ENCODE measurements at regions not wholly inside any gene's neighbourhood (a gene's known extent, or its start where the extent isn't known, plus 50 kb on each side); places are given as distances from the start of the nearest gene placed in this dataset.
"Not testable (repeated sequence)": the region's sequence is repeated elsewhere in the genome, so short reads cannot be mapped to it uniquely, and the experiment has no call there.

- not testable (repeated sequence) for DNase-seq (ENCODE audit: low spot score)
Observed at GRCh38 chr3:195999176-195999575, 82.7 kb downstream of the TFRC start.

- DNase-seq (ENCODE audit: low spot score), result not testable (repeated sequence)
Observed at GRCh38 chr3:195996314-195996713, 85.6 kb downstream of the TFRC start.

DNA sequence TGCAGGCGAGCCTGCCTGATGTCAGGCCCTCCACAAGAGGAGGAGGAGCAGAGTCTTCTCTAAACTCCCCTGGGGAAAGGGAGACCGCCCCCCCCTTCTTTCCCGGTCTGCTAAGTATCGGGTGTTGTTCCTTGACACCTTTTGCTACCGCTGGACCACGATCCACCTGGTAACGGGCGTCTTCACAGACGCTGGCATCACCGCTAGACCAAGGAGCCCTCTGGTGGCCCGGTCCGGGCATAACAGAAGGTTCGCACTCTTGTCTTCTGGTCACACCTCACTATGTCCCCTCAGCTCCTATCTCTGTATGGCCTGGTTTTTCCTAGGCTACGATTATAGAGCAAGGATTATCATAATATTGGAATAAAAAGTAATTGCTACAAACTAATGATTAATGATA is 86.0 kb upstream of the TNK2 start:
- DNase-seq (ENCODE audit: low spot score), result not testable (repeated sequence)

DNA sequence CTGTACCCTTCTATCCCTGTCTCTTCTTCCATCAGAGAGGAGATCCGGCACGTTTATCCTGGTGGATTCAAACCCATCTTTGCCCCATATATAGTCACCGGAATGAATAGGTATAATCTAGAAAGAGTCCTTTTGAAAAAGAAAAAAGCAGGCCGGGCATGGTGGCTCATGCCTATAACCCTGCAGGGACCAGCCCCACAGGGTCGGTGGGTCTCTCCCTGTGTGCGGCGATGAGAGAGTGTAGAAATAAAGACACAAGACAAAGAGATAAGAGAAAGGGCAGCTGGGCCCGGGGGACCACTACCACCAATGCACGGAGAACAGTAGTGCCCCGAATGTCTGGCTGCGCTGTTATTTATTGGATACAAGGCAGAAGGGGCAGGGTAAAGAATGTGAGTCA is 85.3 kb upstream of the TNK2 start:
- not testable (repeated sequence) for DNase-seq (ENCODE audit: low spot score)

DNA sequence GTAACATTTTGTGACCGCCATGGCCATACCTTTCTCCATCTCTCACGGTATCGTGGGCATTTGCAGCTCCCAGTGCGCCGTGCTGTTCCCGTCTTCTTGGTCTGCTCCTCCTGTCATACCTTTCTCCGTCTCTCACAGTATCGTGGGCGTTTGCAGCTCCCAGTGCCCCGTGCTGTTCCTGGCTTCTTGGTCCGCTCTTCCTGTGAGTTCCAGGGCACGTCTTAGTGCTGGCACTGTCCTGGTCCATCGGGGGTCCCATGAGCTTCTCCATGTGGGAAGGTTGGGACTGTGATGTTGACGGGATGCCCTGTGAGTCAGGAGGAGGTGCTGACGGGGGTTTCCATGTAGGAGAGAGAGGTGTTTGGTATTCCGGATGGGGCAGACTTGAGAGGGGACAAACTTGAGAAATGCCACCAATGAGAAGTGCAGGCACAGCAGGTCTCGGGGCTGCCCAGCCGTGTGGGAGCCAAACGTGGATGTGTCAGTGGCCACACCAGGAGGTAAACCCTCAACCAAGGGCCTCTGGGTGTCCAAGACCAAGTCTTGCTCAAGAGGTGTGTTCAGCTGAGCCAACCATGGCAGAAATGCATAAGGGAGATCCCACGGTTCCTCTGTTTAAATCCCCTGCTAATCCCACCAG is 84.7 kb upstream of the TNK2 start:
- DNase-seq (ENCODE audit: low spot score), result not testable (repeated sequence)

DNA sequence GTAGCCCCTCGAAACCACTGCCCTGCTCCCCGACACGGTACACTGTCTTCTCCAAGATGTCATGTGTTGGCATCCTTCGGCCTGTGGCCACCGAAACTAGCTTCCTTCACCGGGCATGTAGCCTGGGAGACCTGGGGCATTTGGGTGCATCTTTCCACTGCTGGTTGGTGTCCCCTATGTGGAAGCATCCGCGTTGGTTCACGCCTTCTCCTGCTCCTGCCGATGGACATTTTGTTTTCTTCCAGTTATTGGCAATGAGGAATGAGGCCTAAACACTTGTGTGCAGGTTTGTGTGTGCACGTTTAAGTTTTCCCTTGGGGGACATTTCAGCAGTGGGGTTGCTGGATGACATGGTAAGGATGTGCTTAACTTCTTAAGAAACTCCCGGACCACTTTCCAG is 83.6 kb upstream of the TNK2 start:
- not testable (repeated sequence) for DNase-seq (ENCODE audit: low spot score)

DNA sequence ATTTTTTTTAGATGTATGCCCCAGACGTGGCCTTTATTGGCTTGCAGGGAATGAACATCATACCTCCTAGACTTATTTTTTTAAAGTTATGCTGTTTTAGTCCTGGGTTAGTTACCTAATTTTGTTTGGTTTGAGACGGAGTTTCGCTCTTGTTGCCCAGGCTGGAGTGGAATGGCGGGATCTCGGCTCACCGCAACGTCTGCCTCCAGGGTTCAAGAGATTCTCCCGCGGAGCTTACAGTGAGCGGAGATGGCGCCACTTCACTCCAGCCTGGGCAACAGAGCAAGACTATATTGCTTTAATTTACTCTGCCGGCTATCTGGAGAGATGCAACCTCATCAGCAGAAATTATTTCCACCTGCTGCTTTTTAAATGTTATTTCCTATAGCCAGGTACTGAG is 82.9 kb upstream of the TNK2 start:
- not testable (repeated sequence) for DNase-seq (ENCODE audit: low spot score)

DNA sequence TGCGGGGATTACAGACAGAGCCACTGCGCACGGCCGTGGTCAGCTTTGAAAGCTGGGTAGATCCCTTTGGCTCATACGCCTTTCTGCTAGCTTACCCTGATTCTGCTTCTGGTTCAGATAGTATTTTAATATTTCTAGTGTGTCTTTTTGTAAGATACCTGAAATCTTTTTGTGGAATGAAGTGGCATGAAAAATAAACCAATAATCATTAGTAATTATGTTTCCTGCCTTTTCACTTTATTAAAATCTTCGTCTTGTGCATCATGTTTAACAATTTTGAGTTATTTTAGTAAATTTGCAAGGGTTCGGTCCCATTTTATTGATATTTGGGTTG is 82.5 kb upstream of the TNK2 start:
- not testable (repeated sequence) for DNase-seq (ENCODE audit: low spot score)

- DNase-seq (ENCODE audit: low spot score), result peak; percentile 42
Observed at GRCh38 chr3:195989921-195990840, 81.8 kb upstream of the TNK2 start.

GRCh38 chr3:195989197-195989920 is 81.0 kb upstream of the TNK2 start:
- DNase-seq (ENCODE audit: low spot score), result not testable (repeated sequence)

GRCh38 chr3:195988764-195989163 is 80.4 kb upstream of the TNK2 start:
- DNase-seq (ENCODE audit: low spot score), result not testable (repeated sequence)

GRCh38 chr3:195987001-195987400 is 78.7 kb upstream of the TNK2 start:
- not testable (repeated sequence) for DNase-seq (ENCODE audit: low spot score)

DNA sequence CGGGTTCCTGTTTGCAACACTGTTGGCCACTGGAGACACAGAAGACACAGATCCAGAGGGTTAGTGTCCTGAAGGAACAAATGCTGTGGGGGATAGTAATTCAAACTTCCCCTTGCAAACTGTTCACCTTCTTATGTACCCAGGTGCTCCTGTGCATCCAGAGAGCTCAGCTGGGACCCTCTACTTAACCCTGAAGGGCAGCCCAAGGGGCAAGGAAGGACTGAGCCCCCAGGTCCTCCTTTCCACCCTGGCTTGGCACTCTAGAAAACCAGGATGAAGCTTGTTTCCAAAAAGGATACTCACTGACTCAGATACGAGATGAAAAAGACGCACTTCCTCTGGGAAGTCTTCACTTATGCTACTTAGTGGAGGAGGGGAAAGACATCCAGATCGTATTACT is 78.2 kb upstream of the TNK2 start:
- DNase-seq (ENCODE audit: low spot score), result not testable (repeated sequence)

DNA sequence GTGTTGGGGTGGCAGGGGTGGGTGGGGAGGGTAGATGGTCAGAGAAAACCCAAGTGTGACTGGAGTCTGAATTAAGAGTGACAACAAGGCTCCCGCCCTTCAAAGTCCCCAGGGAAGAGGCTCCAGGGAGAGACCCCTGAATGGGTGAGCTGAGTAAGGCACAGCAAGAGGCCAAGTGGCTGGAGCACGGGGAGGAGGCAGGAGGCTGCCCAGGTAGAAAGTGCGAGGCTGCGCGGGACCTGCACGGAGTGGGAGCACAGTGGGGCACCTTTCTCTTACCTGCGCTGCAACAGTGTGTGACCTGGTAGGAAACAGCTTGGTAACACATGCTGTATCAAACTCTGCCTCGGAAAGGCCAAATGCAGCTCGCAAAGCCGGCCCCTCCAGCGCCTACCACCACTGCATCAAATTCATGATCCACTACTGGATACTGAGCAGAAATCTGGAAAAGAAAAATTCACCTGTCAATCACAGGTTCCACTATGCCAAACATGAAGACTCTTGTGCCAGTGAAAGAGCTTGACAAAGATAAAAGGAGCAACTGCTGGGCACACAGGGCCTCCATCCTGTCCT is 77.1 kb upstream of the TNK2 start:
- DNase-seq (ENCODE audit: low spot score), result not testable (repeated sequence)

GRCh38 chr3:195984392-195985030 is 76.2 kb upstream of the TNK2 start:
- DNase-seq (ENCODE audit: low spot score), result not testable (repeated sequence)

DNA sequence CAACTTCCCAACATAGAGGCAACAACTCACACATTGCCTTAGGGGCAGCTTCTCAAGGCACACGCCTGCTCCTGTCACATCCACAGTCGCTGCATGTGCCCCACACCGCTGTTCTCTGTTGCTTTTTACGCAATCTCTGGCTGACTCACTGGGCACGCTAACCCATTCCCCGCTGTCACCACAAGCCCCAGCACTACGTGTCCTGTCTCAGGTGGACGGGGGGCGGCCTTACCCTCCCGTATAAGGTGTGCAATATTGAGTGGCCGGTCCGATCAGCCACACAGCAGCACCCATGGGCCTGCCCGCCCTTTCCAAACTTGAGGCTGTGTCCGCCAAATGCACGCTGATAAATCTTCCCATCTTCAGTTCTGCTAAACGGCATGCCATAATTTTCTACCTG is 75.5 kb upstream of the TNK2 start:
- DNase-seq (ENCODE audit: low spot score), result not testable (repeated sequence)

DNA sequence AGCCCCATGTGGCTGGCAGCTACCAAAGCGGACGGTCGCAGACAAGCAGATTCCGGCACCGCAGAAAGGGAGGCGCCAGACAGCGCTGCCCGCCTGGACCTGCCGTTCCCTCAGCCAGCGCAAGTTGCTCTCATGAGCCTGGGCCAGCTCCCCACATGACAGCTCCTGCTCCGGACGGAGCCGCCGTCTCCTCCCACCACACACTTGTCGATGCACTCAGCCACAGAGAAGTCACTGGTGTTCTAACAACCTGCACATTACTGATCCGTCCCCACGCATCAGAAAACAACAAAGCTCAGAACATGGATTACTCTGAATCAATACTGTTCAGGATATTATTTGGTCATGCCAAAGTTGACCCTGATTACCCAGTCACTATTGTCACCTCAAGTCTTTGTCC is 74.4 kb upstream of the TNK2 start:
- DNase-seq (ENCODE audit: low spot score), result not testable (repeated sequence)

GRCh38 chr3:195981778-195982177 is 73.4 kb upstream of the TNK2 start:
- not testable (repeated sequence) for DNase-seq (ENCODE audit: low spot score)

GRCh38 chr3:195979877-195980276 is 71.5 kb upstream of the TNK2 start:
- DNase-seq (ENCODE audit: low spot score), result not testable (repeated sequence)

DNA sequence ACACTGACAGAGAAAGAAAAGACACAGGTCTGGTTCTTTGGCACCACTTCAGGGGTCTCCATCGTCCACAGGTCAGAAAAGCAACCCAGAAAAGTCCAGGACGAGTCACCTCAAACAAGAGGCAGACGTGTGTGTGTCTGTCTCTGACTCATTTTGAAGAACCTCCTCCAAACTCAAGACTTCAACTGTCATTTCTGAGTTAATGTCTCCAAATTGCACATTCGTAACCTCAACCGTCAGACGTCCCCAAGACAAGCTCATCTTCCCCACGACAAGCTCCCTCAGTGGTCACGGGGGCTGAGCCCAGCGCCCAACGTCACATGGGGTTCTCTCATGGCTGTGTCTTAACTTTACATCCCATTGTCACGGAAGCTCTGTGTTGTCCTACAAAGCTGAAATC is 70.2 kb upstream of the TNK2 start:
- not testable (repeated sequence) for DNase-seq (ENCODE audit: low spot score)

DNA sequence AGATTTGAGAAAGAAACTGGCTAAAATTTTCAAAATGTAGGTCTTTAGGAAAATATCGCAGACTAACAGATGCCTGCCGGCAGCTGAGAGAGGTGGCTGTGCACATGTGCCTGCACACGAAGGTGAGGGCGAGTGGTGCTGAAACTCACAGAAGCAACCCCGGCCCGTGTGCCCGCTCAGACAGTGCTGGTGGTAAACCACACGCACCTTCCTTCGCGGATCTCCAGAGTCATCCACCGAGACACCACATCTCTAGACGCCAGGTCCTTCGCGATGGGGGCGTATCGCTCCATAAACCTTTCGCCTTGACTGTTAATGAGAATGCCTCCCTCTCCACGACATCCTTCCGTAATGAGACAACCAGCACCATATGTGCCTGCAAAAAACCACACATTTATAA is 68.5 kb upstream of the TNK2 start:
- DNase-seq (ENCODE audit: low spot score), result not testable (repeated sequence)

DNA sequence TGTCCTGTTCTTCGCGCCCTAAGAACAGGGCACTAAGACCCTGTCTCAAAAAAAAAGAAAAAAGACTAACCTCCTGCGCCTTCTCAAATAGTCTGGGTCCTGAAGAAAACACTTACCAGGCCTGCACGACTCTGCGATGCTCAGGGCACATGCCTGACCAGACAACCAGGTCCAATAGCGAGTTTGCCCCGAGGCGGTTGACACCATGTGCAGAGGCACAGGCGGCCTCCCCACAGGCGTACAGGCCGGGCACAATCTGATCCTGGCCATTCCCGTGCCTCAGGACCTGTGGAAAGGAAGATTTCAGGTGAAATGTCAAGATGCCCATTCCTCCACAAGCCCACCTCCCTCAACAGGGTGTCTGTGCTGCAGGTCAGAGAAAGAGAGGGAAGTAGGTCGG is 65.9 kb upstream of the TNK2 start:
- not testable (repeated sequence) for DNase-seq (ENCODE audit: low spot score)
